Glutamatergic neuron (in vitro differentiated cells): ENCODE measurements at regions not wholly inside any gene's neighbourhood (a gene's known extent, or its start where the extent isn't known, plus 50 kb on each side); places are given as distances from the start of the nearest gene placed in this dataset.
"Not testable (repeated sequence)": the region's sequence is repeated elsewhere in the genome, so short reads cannot be mapped to it uniquely, and the experiment has no call there.

Source experiments
- DNase-seq: peaks from one replicate; pipeline ENCODE4 v3.0.0; 2022
- H3K27ac Mint-ChIP-seq: one replicate; pipeline ENCODE4 v1.8.0; 2020; ENCODE audit warnings: mild to moderate bottlenecking, mixed read lengths, inconsistent platforms; ENCODE audit not compliant: unreplicated experiment
- H3K27me3 Mint-ChIP-seq: one replicate; pipeline ENCODE4 v1.8.0; 2020; ENCODE audit warnings: mild to moderate bottlenecking, moderate library complexity, mixed read lengths, inconsistent platforms; ENCODE audit not compliant: unreplicated experiment
- H3K36me3 Mint-ChIP-seq: one replicate; pipeline ENCODE4 v1.8.0; 2020; ENCODE audit warnings: mild to moderate bottlenecking, mixed read lengths, inconsistent platforms; ENCODE audit not compliant: unreplicated experiment
- H3K4me1 Mint-ChIP-seq: one replicate; pipeline ENCODE4 v1.8.0; 2020; ENCODE audit warnings: mild to moderate bottlenecking, low read depth, mixed read lengths, inconsistent platforms; ENCODE audit not compliant: unreplicated experiment
- H3K4me3 Mint-ChIP-seq: one replicate; pipeline ENCODE4 v1.8.0; 2020; ENCODE audit warnings: mild to moderate bottlenecking, mixed read lengths, inconsistent platforms; ENCODE audit not compliant: unreplicated experiment
- H3K9me3 Mint-ChIP-seq: one replicate; pipeline ENCODE4 v1.8.0; 2020; ENCODE audit warnings: mild to moderate bottlenecking, moderate library complexity, mixed read lengths, inconsistent platforms; ENCODE audit not compliant: unreplicated experiment
- CTCF ChIP-seq: fragments of 200-600 bp; sonication (generic); IDR thresholded peaks from one replicate; pipeline ENCODE4 v1.5.0; 2021; ENCODE audit not compliant: partially characterized antibody, unreplicated experiment

GRCh38 chr4:62450740-62451139 is 1250.6 kb downstream of the ADGRL3 start:
- H3K4me1 Mint-ChIP-seq = no peaks in the 10 kb centered on the region
- no peak for DNase-seq
- H3K27ac Mint-ChIP-seq = no peak overlapping the region
- H3K36me3 Mint-ChIP-seq = no peaks in the 10 kb centered on the region
- H3K4me3 Mint-ChIP-seq = no peak overlapping the region
- H3K9me3 Mint-ChIP-seq = no peaks in the 10 kb centered on the region
- no peaks in the 10 kb centered on the region for H3K27me3 Mint-ChIP-seq
- no peak for TF ChIP-seq CTCF

- Mint-ChIP-seq H3K27me3 (no peaks in the 10 kb centered on the region), H3K27ac (no peak overlapping the region), H3K9me3 (no peaks in the 10 kb centered on the region), H3K36me3 (no peaks in the 10 kb centered on the region), H3K4me1 (no peaks in the 10 kb centered on the region), H3K4me3 (no peak overlapping the region)
- no peak for DNase-seq
- no peak for TF ChIP-seq CTCF
These were observed 1249.4 kb downstream of the ADGRL3 start for GRCh38 chr4:62449538-62449937.

GRCh38 chr4:62448911-62449310 is 1248.8 kb downstream of the ADGRL3 start:
- no peaks in the 10 kb centered on the region for H3K9me3 Mint-ChIP-seq
- no peaks in the 10 kb centered on the region for H3K4me1 Mint-ChIP-seq
- H3K4me3 Mint-ChIP-seq = no peak overlapping the region
- no peaks in the 10 kb centered on the region for H3K36me3 Mint-ChIP-seq
- no peak for TF ChIP-seq CTCF
- no peak for DNase-seq
- H3K27me3 Mint-ChIP-seq = no peaks in the 10 kb centered on the region
- no peak overlapping the region for H3K27ac Mint-ChIP-seq

GRCh38 chr4:62439051-62439450 is 1238.9 kb downstream of the ADGRL3 start:
- TF ChIP-seq CTCF = no peak
- Mint-ChIP-seq H3K4me1 (no peaks in the 10 kb centered on the region), H3K9me3 (peaks cover 6% of the 10 kb centered on the region), H3K36me3 (peaks cover 6% of the 10 kb centered on the region), H3K27me3 (no peaks in the 10 kb centered on the region), H3K27ac (no peak overlapping the region), H3K4me3 (no peak overlapping the region)
- DNase-seq = no peak

- no peak for DNase-seq
- Mint-ChIP-seq H3K9me3 (no peaks in the 10 kb centered on the region), H3K4me1 (peaks cover 1% of the 10 kb centered on the region), H3K27ac (no peak overlapping the region), H3K27me3 (no peaks in the 10 kb centered on the region), H3K4me3 (no peak overlapping the region), H3K36me3 (no peaks in the 10 kb centered on the region)
- no peak for TF ChIP-seq CTCF
These were observed 1234.8 kb downstream of the ADGRL3 start for GRCh38 chr4:62434921-62435320.

- H3K4me1 Mint-ChIP-seq, H3K27me3 Mint-ChIP-seq, H3K36me3 Mint-ChIP-seq, H3K27ac Mint-ChIP-seq, H3K9me3 Mint-ChIP-seq, H3K4me3 Mint-ChIP-seq: not testable (repeated sequence)
- DNase-seq = peak; percentile 42
These were observed 1231.5 kb downstream of the ADGRL3 start for GRCh38 chr4:62431513-62432231.
